ENCODE measurements at regions not wholly inside any gene's neighbourhood (a gene's known extent, or its start where the extent isn't known, plus 50 kb on each side); places are given as distances from the start of the nearest gene placed in this dataset.

DNA sequence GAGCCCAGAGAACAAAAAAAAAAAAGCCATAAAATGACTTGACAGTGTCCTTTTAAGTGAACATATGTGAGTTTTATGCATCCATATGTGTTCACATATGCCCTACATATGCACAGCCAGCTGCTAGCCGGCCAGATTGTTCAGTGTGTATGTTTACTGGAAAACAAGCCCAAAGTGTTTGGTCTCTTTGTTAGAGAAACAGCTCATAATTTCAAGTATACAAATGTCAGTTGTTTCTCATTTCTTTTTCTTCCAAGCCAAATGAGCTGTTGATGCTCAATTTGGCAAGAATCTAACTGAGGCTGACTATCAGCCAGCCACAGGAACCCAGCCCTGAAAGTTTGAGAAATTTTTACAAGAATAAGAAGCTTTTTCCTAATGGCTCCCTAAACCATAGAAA, 60.8 kb upstream of the TSPAN8 start:
- Mint-ChIP-seq H3K9me3 (no peaks in the 10 kb centered on the region), H3K4me1 (ENCODE audit: low read depth) (no peaks in the 10 kb centered on the region), H3K4me3 (no peak overlapping the region), H3K27me3 (no peaks in the 10 kb centered on the region), H3K27ac (no peak overlapping the region), H3K36me3 (no peaks in the 10 kb centered on the region)
- intact Hi-C loops (cut with micrococcal nuclease): loop anchor here (5.0 kb wide), 1 partner anchor 174 kb away; no protein-coding TSS in a partner anchor
- POLR2A ChIA-PET: no interaction called here
- DNase-seq: no peak
- CTCF ChIA-PET: interaction anchor here (0.7 kb wide), 1 partner anchor 19 kb away, joined by 3 read pairs; no protein-coding TSS in a partner anchor

DNA sequence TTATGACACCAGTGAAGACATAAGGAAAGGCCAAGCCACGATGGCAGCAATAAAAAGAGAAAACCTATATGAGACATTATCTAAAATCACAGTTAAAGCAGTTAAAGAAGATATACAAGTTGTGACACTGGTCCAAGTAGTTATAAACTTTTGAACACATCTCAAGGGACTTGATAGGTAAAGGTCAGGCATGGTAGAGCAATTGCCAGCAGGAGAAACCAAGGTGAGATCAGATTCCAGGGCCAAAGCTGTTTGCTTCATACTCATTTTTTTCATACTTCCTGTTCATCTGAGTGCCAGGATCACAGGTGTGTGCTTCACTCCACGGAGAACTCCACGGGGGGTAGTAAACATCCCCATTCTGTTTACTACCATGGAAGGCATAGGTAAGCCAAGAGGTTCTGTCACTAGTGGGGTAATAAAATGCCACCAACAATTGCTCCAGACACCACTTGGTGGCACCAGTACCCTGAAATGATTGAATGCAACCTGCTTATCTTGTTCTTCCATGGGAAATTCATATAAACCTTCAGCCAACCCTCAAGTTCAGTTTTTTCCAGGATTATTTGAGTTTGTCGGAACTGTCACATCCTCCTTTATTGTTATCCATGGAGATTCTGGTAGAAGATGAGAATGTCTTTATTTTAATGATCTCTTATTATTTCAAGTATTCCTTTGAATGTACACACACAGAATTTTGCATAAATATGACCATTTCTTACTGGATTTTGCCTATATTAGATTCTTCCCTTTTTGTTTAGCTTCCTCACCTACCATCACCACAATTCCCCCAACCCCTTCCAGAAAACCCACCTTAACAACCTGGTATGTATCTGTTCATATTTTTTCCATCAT, 59.2 kb upstream of the TSPAN8 start:
- CTCF ChIA-PET: interaction anchor here (1.0 kb wide), 1 partner anchor 28 kb away, joined by 3 read pairs; no protein-coding TSS in a partner anchor
- intact Hi-C loops (cut with micrococcal nuclease): loop anchor here (5.0 kb wide), 1 partner anchor 175 kb away; no protein-coding TSS in a partner anchor
- Mint-ChIP-seq H3K4me3 (no peak overlapping the region), H3K36me3 (no peaks in the 10 kb centered on the region), H3K27me3 (no peaks in the 10 kb centered on the region), H3K27ac (no peak overlapping the region), H3K9me3 (no peaks in the 10 kb centered on the region), H3K4me1 (ENCODE audit: low read depth) (no peaks in the 10 kb centered on the region)
- POLR2A ChIA-PET: no interaction called here
- no peak for DNase-seq

DNA sequence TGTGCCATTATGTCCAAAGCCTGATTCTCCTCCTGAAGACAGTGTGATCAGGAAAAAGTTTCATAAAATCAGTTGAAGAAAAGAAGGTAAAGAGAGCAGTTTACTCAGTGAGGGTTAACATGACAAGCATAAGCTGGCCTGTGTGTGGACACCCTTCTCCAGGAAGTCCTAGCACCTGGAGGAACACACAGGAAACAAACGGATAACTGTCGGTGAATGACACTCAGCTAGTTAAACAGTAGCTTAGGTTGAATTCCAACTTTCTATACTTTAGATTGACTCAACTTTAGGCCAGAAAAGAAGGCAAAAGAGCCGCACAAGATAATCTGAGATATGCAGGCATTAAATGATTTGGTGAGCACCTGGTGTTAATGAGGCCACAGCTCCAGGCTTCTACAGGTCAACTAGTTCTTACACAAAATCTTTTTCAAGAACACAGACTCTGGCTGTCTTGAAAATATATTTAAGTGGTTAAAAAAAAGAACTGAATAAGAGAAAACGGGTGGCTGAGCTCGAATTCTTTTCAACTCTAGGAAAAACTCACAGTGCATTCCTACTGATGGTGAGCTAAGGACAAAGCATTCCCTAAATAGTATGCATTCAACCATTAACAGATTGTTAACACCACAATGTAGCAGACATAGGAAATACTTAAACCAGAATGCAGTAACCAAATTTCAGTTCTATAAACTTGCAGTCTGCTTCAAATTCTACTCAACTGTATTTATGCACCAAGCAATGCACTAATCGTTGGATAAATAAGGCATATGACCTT, 56.9 kb upstream of the TSPAN8 start:
- Mint-ChIP-seq H3K27ac (no peak overlapping the region), H3K9me3 (no peaks in the 10 kb centered on the region), H3K27me3 (no peaks in the 10 kb centered on the region), H3K4me3 (no peak overlapping the region), H3K36me3 (no peaks in the 10 kb centered on the region), H3K4me1 (ENCODE audit: low read depth) (no peaks in the 10 kb centered on the region)
- intact Hi-C loops (cut with micrococcal nuclease): loop anchor here (5.0 kb wide), 1 partner anchor 178 kb away; no protein-coding TSS in a partner anchor
- ChIA-PET POLR2A (no interaction called here), CTCF (no interaction called here)
- DNase-seq: no peak

DNA sequence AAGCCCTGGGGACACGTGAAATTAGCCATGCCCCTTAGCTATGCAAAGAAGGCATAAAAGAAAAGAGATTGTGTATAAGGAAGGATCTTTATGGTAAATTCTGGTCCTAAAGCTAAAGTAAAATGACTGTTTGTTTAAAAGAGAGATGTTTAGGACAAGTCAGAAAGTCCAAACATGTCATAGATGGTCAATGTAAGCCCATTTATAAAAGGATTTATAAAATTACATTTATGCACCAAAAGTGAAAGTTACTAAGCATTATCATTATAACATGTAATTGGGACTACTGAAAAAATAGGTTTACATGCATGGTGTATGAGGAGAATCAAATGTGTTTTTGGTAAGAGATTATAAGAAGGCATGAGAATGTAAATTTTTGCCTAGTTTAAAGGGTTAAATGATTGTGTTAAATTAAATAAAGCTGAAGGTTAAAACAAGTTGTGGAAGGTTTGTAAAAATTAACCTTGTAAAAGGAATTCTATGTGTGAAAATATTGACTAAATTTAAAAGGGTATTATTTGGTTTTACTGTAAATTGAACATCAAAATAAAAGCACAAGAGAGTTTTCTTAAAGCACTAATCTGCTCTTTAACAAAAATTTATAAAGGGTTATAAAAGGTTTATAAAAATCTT, 50.4 kb upstream of the TSPAN8 start:
- intact Hi-C loops (cut with micrococcal nuclease): no loop called here
- POLR2A ChIA-PET: no interaction called here
- H3K4me3 Mint-ChIP-seq: no peak overlapping the region
- H3K4me1 Mint-ChIP-seq (ENCODE audit: low read depth): no peaks in the 10 kb centered on the region
- no peaks in the 10 kb centered on the region for H3K9me3 Mint-ChIP-seq
- CTCF ChIA-PET: no interaction called here
- H3K27ac Mint-ChIP-seq: no peak overlapping the region
- no peaks in the 10 kb centered on the region for H3K36me3 Mint-ChIP-seq
- DNase-seq: no peak
- no peaks in the 10 kb centered on the region for H3K27me3 Mint-ChIP-seq

Measured in activated CD4-positive, alpha-beta memory T cell treated with anti-CD3 and anti-CD28 coated beads for 36 hours (primary cell).